SK-N-SH (cell line): ENCODE measurements at regions not wholly inside any gene's neighbourhood (a gene's known extent, or its start where the extent isn't known, plus 50 kb on each side); places are given as distances from the start of the nearest gene placed in this dataset.

Experiments
- ELF1 ChIP-seq: IDR thresholded peaks from 2 replicates; pipeline ENCODE4 v1.4.0; 2012
- GABPA ChIP-seq: IDR thresholded peaks from 2 replicates; pipeline ENCODE4 v1.4.0; 2012; ENCODE audit warnings: low read depth, mild to moderate bottlenecking
- MXI1 ChIP-seq: IDR thresholded peaks from 2 replicates; pipeline ENCODE4 v1.6.1; 2012; ENCODE audit warnings: mild to moderate bottlenecking, low read depth, low read length, improper control_type of control experiment
- POLR2AphosphoS5 ChIP-seq: IDR thresholded peaks from 2 replicates; pipeline ENCODE4 v1.6.1; 2012; ENCODE audit warnings: low read depth, low read length
- RAD21 ChIP-seq: IDR thresholded peaks from 2 replicates; pipeline ENCODE4 v1.6.1; 2012; ENCODE audit warnings: mild to moderate bottlenecking, low read length
- SIN3A ChIP-seq: IDR thresholded peaks from 2 replicates; pipeline ENCODE4 v1.6.1; 2012; ENCODE audit warnings: low read depth, mild to moderate bottlenecking, low read length, moderate library complexity, borderline replicate concordance
- TEAD4 ChIP-seq: IDR thresholded peaks from 2 replicates; pipeline ENCODE4 v1.4.0; 2012; ENCODE audit warnings: mild to moderate bottlenecking, borderline replicate concordance; ENCODE audit not compliant: insufficient read depth
- TF ChIP-seq, protein P1 (sequence below): fragments of 200-600 bp; sonication (generic); IDR thresholded peaks from 2 replicates; pipeline ENCODE4 v1.6.1; 2017; ENCODE audit warnings: antibody characterized with exemption, mild to moderate bottlenecking, moderate library complexity
- TF ChIP-seq, protein P2 (sequence below): IDR thresholded peaks from 2 replicates; pipeline ENCODE4 v1.6.1; 2012; ENCODE audit warnings: mild to moderate bottlenecking, low read depth, low read length, moderate library complexity

DNA sequence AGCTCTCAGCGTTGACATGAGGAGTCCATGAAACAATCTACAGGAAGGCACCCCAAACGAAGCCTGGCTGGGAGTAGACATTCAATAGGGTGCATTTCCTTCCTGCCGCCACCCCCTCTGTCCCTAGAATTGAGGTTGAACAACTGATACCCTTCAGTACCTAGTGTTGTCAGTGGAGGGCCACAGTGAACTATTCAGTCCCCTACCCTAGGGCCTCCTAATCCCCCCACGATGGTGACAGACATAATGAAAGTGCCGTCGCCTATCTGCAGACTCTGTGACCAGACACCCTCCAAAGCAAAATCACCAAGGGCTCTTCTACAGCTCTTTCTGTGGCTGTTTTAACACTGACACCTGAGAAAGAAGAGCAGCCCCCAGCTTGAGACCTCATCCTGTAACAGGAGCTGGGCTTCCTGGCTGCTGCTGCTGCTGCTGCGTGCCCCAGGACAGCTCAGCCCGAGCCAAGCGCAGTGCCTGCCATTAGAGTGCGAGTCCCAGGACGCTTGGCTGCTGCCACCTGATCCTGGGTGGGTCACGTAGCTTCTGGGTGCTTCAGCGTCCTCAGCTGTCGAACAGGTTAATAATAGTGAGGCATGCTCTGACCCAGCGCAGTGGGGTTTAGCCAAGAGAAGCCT lies 183.0 kb downstream of the ZBTB18 start:
- TF ChIP-seq POLR2AphosphoS5 (no peak), MXI1 (no peak), SIN3A (no peak), GABPA (no peak), TEAD4 (no peak), ELF1 (no peak), RAD21 (no peak)
- TF ChIP-seq, protein P1, sequence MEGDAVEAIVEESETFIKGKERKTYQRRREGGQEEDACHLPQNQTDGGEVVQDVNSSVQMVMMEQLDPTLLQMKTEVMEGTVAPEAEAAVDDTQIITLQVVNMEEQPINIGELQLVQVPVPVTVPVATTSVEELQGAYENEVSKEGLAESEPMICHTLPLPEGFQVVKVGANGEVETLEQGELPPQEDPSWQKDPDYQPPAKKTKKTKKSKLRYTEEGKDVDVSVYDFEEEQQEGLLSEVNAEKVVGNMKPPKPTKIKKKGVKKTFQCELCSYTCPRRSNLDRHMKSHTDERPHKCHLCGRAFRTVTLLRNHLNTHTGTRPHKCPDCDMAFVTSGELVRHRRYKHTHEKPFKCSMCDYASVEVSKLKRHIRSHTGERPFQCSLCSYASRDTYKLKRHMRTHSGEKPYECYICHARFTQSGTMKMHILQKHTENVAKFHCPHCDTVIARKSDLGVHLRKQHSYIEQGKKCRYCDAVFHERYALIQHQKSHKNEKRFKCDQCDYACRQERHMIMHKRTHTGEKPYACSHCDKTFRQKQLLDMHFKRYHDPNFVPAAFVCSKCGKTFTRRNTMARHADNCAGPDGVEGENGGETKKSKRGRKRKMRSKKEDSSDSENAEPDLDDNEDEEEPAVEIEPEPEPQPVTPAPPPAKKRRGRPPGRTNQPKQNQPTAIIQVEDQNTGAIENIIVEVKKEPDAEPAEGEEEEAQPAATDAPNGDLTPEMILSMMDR, result no peak
- TF ChIP-seq, protein P2, sequence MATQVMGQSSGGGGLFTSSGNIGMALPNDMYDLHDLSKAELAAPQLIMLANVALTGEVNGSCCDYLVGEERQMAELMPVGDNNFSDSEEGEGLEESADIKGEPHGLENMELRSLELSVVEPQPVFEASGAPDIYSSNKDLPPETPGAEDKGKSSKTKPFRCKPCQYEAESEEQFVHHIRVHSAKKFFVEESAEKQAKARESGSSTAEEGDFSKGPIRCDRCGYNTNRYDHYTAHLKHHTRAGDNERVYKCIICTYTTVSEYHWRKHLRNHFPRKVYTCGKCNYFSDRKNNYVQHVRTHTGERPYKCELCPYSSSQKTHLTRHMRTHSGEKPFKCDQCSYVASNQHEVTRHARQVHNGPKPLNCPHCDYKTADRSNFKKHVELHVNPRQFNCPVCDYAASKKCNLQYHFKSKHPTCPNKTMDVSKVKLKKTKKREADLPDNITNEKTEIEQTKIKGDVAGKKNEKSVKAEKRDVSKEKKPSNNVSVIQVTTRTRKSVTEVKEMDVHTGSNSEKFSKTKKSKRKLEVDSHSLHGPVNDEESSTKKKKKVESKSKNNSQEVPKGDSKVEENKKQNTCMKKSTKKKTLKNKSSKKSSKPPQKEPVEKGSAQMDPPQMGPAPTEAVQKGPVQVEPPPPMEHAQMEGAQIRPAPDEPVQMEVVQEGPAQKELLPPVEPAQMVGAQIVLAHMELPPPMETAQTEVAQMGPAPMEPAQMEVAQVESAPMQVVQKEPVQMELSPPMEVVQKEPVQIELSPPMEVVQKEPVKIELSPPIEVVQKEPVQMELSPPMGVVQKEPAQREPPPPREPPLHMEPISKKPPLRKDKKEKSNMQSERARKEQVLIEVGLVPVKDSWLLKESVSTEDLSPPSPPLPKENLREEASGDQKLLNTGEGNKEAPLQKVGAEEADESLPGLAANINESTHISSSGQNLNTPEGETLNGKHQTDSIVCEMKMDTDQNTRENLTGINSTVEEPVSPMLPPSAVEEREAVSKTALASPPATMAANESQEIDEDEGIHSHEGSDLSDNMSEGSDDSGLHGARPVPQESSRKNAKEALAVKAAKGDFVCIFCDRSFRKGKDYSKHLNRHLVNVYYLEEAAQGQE, result no peak
